ENCODE measurements at regions not wholly inside any gene's neighbourhood (a gene's known extent, or its start where the extent isn't known, plus 50 kb on each side); places are given as distances from the start of the nearest gene placed in this dataset.

DNA sequence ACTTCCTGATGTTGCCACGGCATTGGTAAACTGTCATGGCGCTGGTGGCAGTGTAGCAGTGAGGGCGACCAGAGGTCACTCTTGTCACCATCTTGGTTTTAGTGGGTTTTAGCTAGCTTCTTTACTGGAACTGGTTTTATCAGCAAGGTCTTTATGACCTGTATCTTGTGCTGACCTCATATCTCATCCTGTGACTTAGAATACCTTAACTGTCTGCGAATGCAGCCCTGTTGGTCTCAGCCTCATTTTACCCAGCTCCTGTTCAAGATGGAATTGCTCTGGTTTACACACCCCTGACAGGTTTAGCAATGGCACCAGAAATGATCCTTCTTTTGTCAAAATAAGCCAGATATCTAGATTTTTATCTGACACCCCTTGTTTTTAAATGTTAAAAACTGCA, 85.3 kb downstream of the ARL4A start:
- POLR2A ChIA-PET: no interaction called here
- Mint-ChIP-seq H3K27me3 (peaks cover 3 to 28% (median 14%) of the 10 kb centered on the region in 5 donors), H3K4me3 (no peak overlapping the region), H3K36me3 (peaks cover 0 to 3% (median 0%) of the 10 kb centered on the region in 5 donors), H3K27ac (no peak overlapping the region), H3K9me3 (peaks cover 0 to 9% (median 0%) of the 10 kb centered on the region in 11 donors), H3K4me1 (peaks cover 0 to 5% (median 0%) of the 10 kb centered on the region in 7 donors)
- Histone ChIP-seq H3K9me3 (ENCODE audit: control insufficient read depth in 2 of 3, low read length in 3 of 3) (no peaks in the 10 kb centered on the region), H3K4me1 (ENCODE audit: control insufficient read depth in 2 of 2, insufficient read depth in 2 of 2, low read length in 2 of 2) (no peaks in the 10 kb centered on the region), H3K36me3 (ENCODE audit: control insufficient read depth in 2 of 3, insufficient read depth in 3 of 3, low read length in 3 of 3) (no peaks in the 10 kb centered on the region), H3K4me3 (ENCODE audit: low read length) (no peak overlapping the region), H3K27ac (ENCODE audit: low read depth, low read length) (no peak overlapping the region), H3K27me3 (ENCODE audit: control insufficient read depth in 2 of 2, insufficient read depth in 2 of 2, low read length in 2 of 2) (no peaks in the 10 kb centered on the region)
- intact Hi-C loops (cut with micrococcal nuclease): no loop called here
- CTCF ChIA-PET: interaction anchor here (0.8 kb wide), 1 partner anchor 292 kb away, joined by 4 read pairs; no protein-coding TSS in a partner anchor
- DNase-seq (no peak), ATAC-seq (no peak)

- POLR2A ChIA-PET: no interaction called here
- peaks cover 0 to 9% (median 0%) of the 10 kb centered on the region in 11 donors for H3K9me3 Mint-ChIP-seq
- H3K9me3 ChIP-seq (ENCODE audit: control insufficient read depth in 2 of 3, low read length in 3 of 3): no peaks in the 10 kb centered on the region
- DNase-seq (no peak), ATAC-seq (no peak)
- H3K4me1 ChIP-seq (ENCODE audit: control insufficient read depth in 2 of 2, insufficient read depth in 2 of 2, low read length in 2 of 2): no peaks in the 10 kb centered on the region
- no peaks in the 10 kb centered on the region for H3K27me3 ChIP-seq (ENCODE audit: control insufficient read depth in 2 of 2, insufficient read depth in 2 of 2, low read length in 2 of 2)
- no peaks in the 10 kb centered on the region for H3K4me1 Mint-ChIP-seq
- H3K4me3 ChIP-seq (ENCODE audit: low read length): no peak overlapping the region
- intact Hi-C loops (cut with micrococcal nuclease): no loop called here
- peaks cover 0 to 2% (median 0%) of the 10 kb centered on the region in 5 donors for H3K36me3 Mint-ChIP-seq
- H3K27me3 Mint-ChIP-seq: peaks cover 9 to 29% (median 11%) of the 10 kb centered on the region in 5 donors
- CTCF ChIA-PET: no interaction called here
- H3K27ac Mint-ChIP-seq: no peak overlapping the region
- H3K36me3 ChIP-seq (ENCODE audit: control insufficient read depth in 2 of 3, insufficient read depth in 3 of 3, low read length in 3 of 3): no peaks in the 10 kb centered on the region
- H3K4me3 Mint-ChIP-seq: no peak overlapping the region
- H3K27ac ChIP-seq (ENCODE audit: low read depth, low read length): no peak overlapping the region
These were observed 89.8 kb downstream of the ARL4A start for GRCh38 chr7:12777257-12777656.

DNA sequence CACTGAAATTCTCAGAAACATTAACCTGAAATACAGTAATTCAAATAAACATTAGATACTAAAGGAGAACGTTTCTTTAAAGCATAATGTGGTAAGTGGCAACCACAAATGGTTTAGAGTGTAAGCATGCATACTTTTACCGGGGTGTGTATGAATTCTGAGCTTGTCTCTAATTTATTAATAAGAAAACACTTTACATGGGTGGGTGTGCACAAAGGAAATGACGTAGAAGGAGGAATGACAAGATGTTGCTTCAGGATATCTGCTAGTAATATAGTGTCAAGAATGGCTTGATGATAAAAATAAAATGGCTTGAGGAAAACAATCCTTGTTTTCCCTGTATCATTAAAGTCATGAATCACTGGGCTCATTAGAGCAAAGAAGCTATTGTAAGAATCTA, 92.5 kb downstream of the ARL4A start:
- Histone ChIP-seq H3K27me3 (ENCODE audit: control insufficient read depth in 2 of 2, insufficient read depth in 2 of 2, low read length in 2 of 2) (no peaks in the 10 kb centered on the region), H3K36me3 (ENCODE audit: control insufficient read depth in 2 of 3, insufficient read depth in 3 of 3, low read length in 3 of 3) (no peaks in the 10 kb centered on the region), H3K4me3 (ENCODE audit: low read length) (no peak overlapping the region), H3K4me1 (ENCODE audit: control insufficient read depth in 2 of 2, insufficient read depth in 2 of 2, low read length in 2 of 2) (no peaks in the 10 kb centered on the region), H3K9me3 (ENCODE audit: control insufficient read depth in 2 of 3, low read length in 3 of 3) (no peaks in the 10 kb centered on the region), H3K27ac (ENCODE audit: low read depth, low read length) (no peak overlapping the region)
- POLR2A ChIA-PET: no interaction called here
- Mint-ChIP-seq H3K4me3 (no peak overlapping the region), H3K36me3 (no peaks in the 10 kb centered on the region), H3K27me3 (peaks cover 0 to 16% (median 4%) of the 10 kb centered on the region in 5 donors), H3K4me1 (peaks cover 0 to 1% (median 0%) of the 10 kb centered on the region in 7 donors), H3K9me3 (no peaks in the 10 kb centered on the region), H3K27ac (no peak overlapping the region)
- ATAC-seq: no peak
- intact Hi-C loops (cut with micrococcal nuclease): no loop called here
- CTCF ChIA-PET: no interaction called here
- DNase-seq: no peak

GRCh38 chr7:12783421-12784095, 96.1 kb downstream of the ARL4A start:
- H3K27me3 Mint-ChIP-seq: peaks cover 0 to 13% (median 7%) of the 10 kb centered on the region in 5 donors
- DNase-seq (no peak), ATAC-seq (no peak)
- no peak overlapping the region for H3K4me3 Mint-ChIP-seq
- ChIA-PET POLR2A (no interaction called here), CTCF (no interaction called here)
- Histone ChIP-seq H3K27ac (ENCODE audit: low read depth, low read length) (no peak overlapping the region), H3K4me1 (ENCODE audit: control insufficient read depth in 2 of 2, insufficient read depth in 2 of 2, low read length in 2 of 2) (no peaks in the 10 kb centered on the region), H3K4me3 (ENCODE audit: low read length) (no peak overlapping the region), H3K36me3 (ENCODE audit: control insufficient read depth in 2 of 3, insufficient read depth in 3 of 3, low read length in 3 of 3) (no peaks in the 10 kb centered on the region), H3K9me3 (ENCODE audit: control insufficient read depth in 2 of 3, low read length in 3 of 3) (no peaks in the 10 kb centered on the region), H3K27me3 (ENCODE audit: control insufficient read depth in 2 of 2, insufficient read depth in 2 of 2, low read length in 2 of 2) (no peaks in the 10 kb centered on the region)
- no peaks in the 10 kb centered on the region for H3K36me3 Mint-ChIP-seq
- no peaks in the 10 kb centered on the region for H3K9me3 Mint-ChIP-seq
- intact Hi-C loops (cut with micrococcal nuclease): no loop called here
- H3K4me1 Mint-ChIP-seq: peaks cover 0 to 1% (median 0%) of the 10 kb centered on the region in 7 donors
- no peak overlapping the region for H3K27ac Mint-ChIP-seq

- no peak for ATAC-seq
These were observed 98.0 kb downstream of the ARL4A start for GRCh38 chr7:12785473-12785872.

GRCh38 chr7:12786494-12786893, 99.1 kb downstream of the ARL4A start:
- DNase-seq (no peak), ATAC-seq (no peak)
- Mint-ChIP-seq H3K4me3 (no peak overlapping the region), H3K27me3 (peaks cover 0 to 4% (median 0%) of the 10 kb centered on the region in 5 donors), H3K36me3 (no peaks in the 10 kb centered on the region), H3K4me1 (peaks cover 0 to 1% (median 0%) of the 10 kb centered on the region in 7 donors), H3K27ac (no peak overlapping the region), H3K9me3 (no peaks in the 10 kb centered on the region)
- CTCF ChIA-PET: no interaction called here
- no peak overlapping the region for H3K4me3 ChIP-seq (ENCODE audit: low read length)
- H3K27ac ChIP-seq (ENCODE audit: low read depth, low read length): no peak overlapping the region
- no peaks in the 10 kb centered on the region for H3K36me3 ChIP-seq (ENCODE audit: control insufficient read depth in 2 of 3, insufficient read depth in 3 of 3, low read length in 3 of 3)
- no peaks in the 10 kb centered on the region for H3K27me3 ChIP-seq (ENCODE audit: control insufficient read depth in 2 of 2, insufficient read depth in 2 of 2, low read length in 2 of 2)
- POLR2A ChIA-PET: no interaction called here
- H3K9me3 ChIP-seq (ENCODE audit: control insufficient read depth in 2 of 3, low read length in 3 of 3): no peaks in the 10 kb centered on the region
- H3K4me1 ChIP-seq (ENCODE audit: control insufficient read depth in 2 of 2, insufficient read depth in 2 of 2, low read length in 2 of 2): no peaks in the 10 kb centered on the region
- intact Hi-C loops (cut with micrococcal nuclease): no loop called here

More at GRCh38 chr7:12785473-12785872, 98.0 kb downstream of the ARL4A start:
- CTCF ChIA-PET: no interaction called here
- H3K4me3 ChIP-seq (ENCODE audit: low read length): no peak overlapping the region
- no peaks in the 10 kb centered on the region for H3K27me3 ChIP-seq (ENCODE audit: control insufficient read depth in 2 of 2, insufficient read depth in 2 of 2, low read length in 2 of 2)
- H3K36me3 ChIP-seq (ENCODE audit: control insufficient read depth in 2 of 3, insufficient read depth in 3 of 3, low read length in 3 of 3): no peaks in the 10 kb centered on the region
- Mint-ChIP-seq H3K4me3 (no peak overlapping the region), H3K27me3 (peaks cover 0 to 7% (median 3%) of the 10 kb centered on the region in 5 donors), H3K9me3 (no peaks in the 10 kb centered on the region), H3K4me1 (peaks cover 0 to 1% (median 0%) of the 10 kb centered on the region in 7 donors), H3K36me3 (no peaks in the 10 kb centered on the region), H3K27ac (no peak overlapping the region)
- H3K4me1 ChIP-seq (ENCODE audit: control insufficient read depth in 2 of 2, insufficient read depth in 2 of 2, low read length in 2 of 2): no peaks in the 10 kb centered on the region
- POLR2A ChIA-PET: no interaction called here
- no peaks in the 10 kb centered on the region for H3K9me3 ChIP-seq (ENCODE audit: control insufficient read depth in 2 of 3, low read length in 3 of 3)
- H3K27ac ChIP-seq (ENCODE audit: low read depth, low read length): no peak overlapping the region
- no peak for DNase-seq
- intact Hi-C loops (cut with micrococcal nuclease): no loop called here

GRCh38 chr7:12788171-12788570, 100.7 kb downstream of the ARL4A start:
- Mint-ChIP-seq H3K36me3 (no peaks in the 10 kb centered on the region), H3K27ac (no peak overlapping the region), H3K4me3 (no peak overlapping the region), H3K4me1 (peaks cover 0 to 1% (median 0%) of the 10 kb centered on the region in 7 donors), H3K27me3 (peaks cover 0 to 3% (median 0%) of the 10 kb centered on the region in 5 donors), H3K9me3 (no peaks in the 10 kb centered on the region)
- ChIA-PET POLR2A (no interaction called here), CTCF (no interaction called here)
- Histone ChIP-seq H3K36me3 (ENCODE audit: control insufficient read depth in 2 of 3, insufficient read depth in 3 of 3, low read length in 3 of 3) (no peaks in the 10 kb centered on the region), H3K9me3 (ENCODE audit: control insufficient read depth in 2 of 3, low read length in 3 of 3) (no peaks in the 10 kb centered on the region), H3K27me3 (ENCODE audit: control insufficient read depth in 2 of 2, insufficient read depth in 2 of 2, low read length in 2 of 2) (no peaks in the 10 kb centered on the region), H3K4me3 (ENCODE audit: low read length) (no peak overlapping the region), H3K4me1 (ENCODE audit: control insufficient read depth in 2 of 2, insufficient read depth in 2 of 2, low read length in 2 of 2) (no peaks in the 10 kb centered on the region), H3K27ac (ENCODE audit: low read depth, low read length) (no peak overlapping the region)
- DNase-seq (no peak), ATAC-seq (no peak)
- intact Hi-C loops (cut with micrococcal nuclease): no loop called here
